ENCODE measurements at regions not wholly inside any gene's neighbourhood (a gene's known extent, or its start where the extent isn't known, plus 50 kb on each side); places are given as distances from the start of the nearest gene placed in this dataset.

- no peak for TF ChIP-seq CTCF (conservative IDR thresholded peaks at IDR 0.05)
- no peaks in the 10 kb centered on the region for H3K4me1 Mint-ChIP-seq (ENCODE audit: unreplicated experiment)
These were observed 194.4 kb downstream of the IZUMO3 start for GRCh38 chr9:24351258-24351657.

GRCh38 chr9:24342457-24342856 lies 203.2 kb downstream of the IZUMO3 start:
- no peak for DNase-seq (ENCODE audit: extremely low spot score, unreplicated experiment)
- no peaks in the 10 kb centered on the region for H3K36me3 Mint-ChIP-seq
- H3K27ac Mint-ChIP-seq, result no peak overlapping the region
- H3K27me3 Mint-ChIP-seq, result no peaks in the 10 kb centered on the region
- peaks cover 6% of the 10 kb centered on the region for H3K9me3 Mint-ChIP-seq
- TF ChIP-seq CTCF (conservative IDR thresholded peaks at IDR 0.05), result peak; percentile 31
- H3K4me1 Mint-ChIP-seq (ENCODE audit: unreplicated experiment), result no peaks in the 10 kb centered on the region
- no peak overlapping the region for H3K4me3 Mint-ChIP-seq

More at GRCh38 chr9:24351258-24351657, 194.4 kb downstream of the IZUMO3 start:
- no peaks in the 10 kb centered on the region for H3K27me3 Mint-ChIP-seq
- H3K4me3 Mint-ChIP-seq, result no peak overlapping the region
- DNase-seq (ENCODE audit: extremely low spot score, unreplicated experiment), result no peak
- no peaks in the 10 kb centered on the region for H3K36me3 Mint-ChIP-seq
- H3K9me3 Mint-ChIP-seq, result peaks cover 13% of the 10 kb centered on the region
- H3K27ac Mint-ChIP-seq, result no peak overlapping the region

- no peak for DNase-seq (ENCODE audit: extremely low spot score, unreplicated experiment)
- no peaks in the 10 kb centered on the region for H3K36me3 Mint-ChIP-seq
- no peak overlapping the region for H3K4me3 Mint-ChIP-seq
- no peak for TF ChIP-seq CTCF (conservative IDR thresholded peaks at IDR 0.05)
- no peaks in the 10 kb centered on the region for H3K27me3 Mint-ChIP-seq
- H3K4me1 Mint-ChIP-seq (ENCODE audit: unreplicated experiment), result no peaks in the 10 kb centered on the region
- no peak overlapping the region for H3K27ac Mint-ChIP-seq
- no peaks in the 10 kb centered on the region for H3K9me3 Mint-ChIP-seq
These were observed 212.1 kb downstream of the IZUMO3 start for GRCh38 chr9:24333629-24334028.

GRCh38 chr9:24298912-24299311 lies 246.8 kb downstream of the IZUMO3 start:
- Mint-ChIP-seq H3K27me3 (no peaks in the 10 kb centered on the region), H3K36me3 (no peaks in the 10 kb centered on the region), H3K4me1 (ENCODE audit: unreplicated experiment) (no peaks in the 10 kb centered on the region), H3K4me3 (no peak overlapping the region), H3K27ac (no peak overlapping the region), H3K9me3 (peaks cover 4% of the 10 kb centered on the region)
- DNase-seq (ENCODE audit: extremely low spot score, unreplicated experiment), result no peak
- TF ChIP-seq CTCF (conservative IDR thresholded peaks at IDR 0.05), result no peak

DNA sequence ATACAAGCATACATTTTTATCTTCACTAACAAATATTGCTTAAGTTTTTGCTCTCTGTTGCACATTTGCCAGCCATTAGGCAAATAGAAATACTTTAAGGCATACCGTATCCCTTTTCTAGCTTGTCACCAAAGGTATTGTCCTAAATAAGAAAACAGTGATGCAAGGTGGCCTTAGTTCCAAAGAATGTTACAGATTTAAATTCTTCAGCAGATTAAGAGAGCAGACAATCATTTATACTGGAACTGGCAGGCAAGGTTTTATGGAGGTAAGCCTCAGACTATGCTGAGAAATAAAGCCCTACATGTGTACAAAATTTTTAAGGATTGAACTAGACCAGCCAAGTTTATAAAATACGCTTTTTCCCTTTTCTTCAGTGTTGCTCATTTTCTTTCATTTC lies 247.8 kb downstream of the IZUMO3 start:
- no peaks in the 10 kb centered on the region for H3K36me3 Mint-ChIP-seq
- no peak for DNase-seq (ENCODE audit: extremely low spot score, unreplicated experiment)
- H3K27me3 Mint-ChIP-seq, result no peaks in the 10 kb centered on the region
- H3K27ac Mint-ChIP-seq, result no peak overlapping the region
- H3K4me3 Mint-ChIP-seq, result no peak overlapping the region
- H3K9me3 Mint-ChIP-seq, result peaks cover under 1% of the 10 kb centered on the region
- H3K4me1 Mint-ChIP-seq (ENCODE audit: unreplicated experiment), result no peaks in the 10 kb centered on the region
- TF ChIP-seq CTCF (conservative IDR thresholded peaks at IDR 0.05), result no peak

DNA sequence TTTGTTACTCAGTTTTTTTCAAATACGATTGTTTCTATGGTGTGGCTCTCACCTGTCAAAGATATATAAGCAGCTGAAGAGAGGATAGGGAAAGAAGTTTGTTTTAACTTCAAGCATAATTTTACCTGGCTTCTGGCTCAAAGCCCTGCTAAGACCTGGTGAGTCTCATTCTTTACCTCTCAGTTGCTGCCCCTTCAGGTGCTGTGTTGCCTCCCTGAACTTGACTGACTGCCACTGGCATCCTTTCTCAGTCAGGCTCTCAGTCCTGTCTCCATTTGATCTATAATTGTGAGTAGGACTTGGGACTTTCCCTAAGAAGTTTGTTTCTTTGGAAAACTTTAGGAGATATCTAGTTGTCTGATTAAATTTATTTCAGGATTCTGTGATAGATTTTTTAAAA lies 249.6 kb downstream of the IZUMO3 start:
- H3K27ac Mint-ChIP-seq, result no peak overlapping the region
- peaks cover 6% of the 10 kb centered on the region for H3K9me3 Mint-ChIP-seq
- DNase-seq (ENCODE audit: extremely low spot score, unreplicated experiment), result no peak
- H3K4me3 Mint-ChIP-seq, result no peak overlapping the region
- TF ChIP-seq CTCF (conservative IDR thresholded peaks at IDR 0.05), result no peak
- no peaks in the 10 kb centered on the region for H3K4me1 Mint-ChIP-seq (ENCODE audit: unreplicated experiment)
- no peaks in the 10 kb centered on the region for H3K36me3 Mint-ChIP-seq
- no peaks in the 10 kb centered on the region for H3K27me3 Mint-ChIP-seq

Measured in type B pancreatic cell (in vitro differentiated cells).